Neural crest cell (in vitro differentiated cells): ENCODE measurements at regions not wholly inside any gene's neighbourhood (a gene's known extent, or its start where the extent isn't known, plus 50 kb on each side); places are given as distances from the start of the nearest gene placed in this dataset.

ENCODE experiments used
- DNase-seq: peaks from one replicate; pipeline ENCODE4 v3.0.0; 2021; ENCODE audit warnings: low read depth, mixed read lengths, low spot score
- H3K27ac Mint-ChIP-seq: one replicate; pipeline ENCODE4 v1.8.0; 2021; ENCODE audit warnings: mild to moderate bottlenecking, mixed read lengths; ENCODE audit not compliant: unreplicated experiment
- H3K27me3 Mint-ChIP-seq: 2 replicates; pipeline ENCODE4 v1.8.0; 2021; ENCODE audit warnings: low read depth, mild to moderate bottlenecking, mixed read lengths
- H3K36me3 Mint-ChIP-seq: 2 replicates; pipeline ENCODE4 v1.8.0; 2021; ENCODE audit warnings: low read depth, mild to moderate bottlenecking, mixed read lengths
- H3K4me1 Mint-ChIP-seq: 2 replicates; pipeline ENCODE4 v1.8.0; 2021; ENCODE audit warnings: mixed read lengths
- H3K4me3 Mint-ChIP-seq: one replicate; pipeline ENCODE4 v1.8.0; 2021; ENCODE audit warnings: mild to moderate bottlenecking, mixed read lengths
- H3K9me3 Mint-ChIP-seq: 2 replicates; pipeline ENCODE4 v1.8.0; 2021; ENCODE audit warnings: mixed read lengths
- CTCF ChIP-seq: fragments of 200-600 bp; sonication (generic); conservative IDR thresholded peaks from 2 replicates; pipeline ENCODE4 v1.5.0; 2021; ENCODE audit warnings: antibody characterized with exemption, mild to moderate bottlenecking

GRCh38 chr14:97002454-97002853 is 205.3 kb downstream of the VRK1 start:
- Mint-ChIP-seq H3K27me3 (no peaks in the 10 kb centered on the region), H3K9me3 (peaks cover 11% of the 10 kb centered on the region), H3K4me1 (no peaks in the 10 kb centered on the region), H3K27ac (no peak overlapping the region), H3K4me3 (no peak overlapping the region), H3K36me3 (no peaks in the 10 kb centered on the region)
- DNase-seq = no peak
- no peak for TF ChIP-seq CTCF

GRCh38 chr14:97005934-97006333 is 208.8 kb downstream of the VRK1 start:
- Mint-ChIP-seq H3K9me3 (peaks cover 11% of the 10 kb centered on the region), H3K27ac (peak overlapping the region; percentile 15), H3K4me3 (no peak overlapping the region), H3K4me1 (no peaks in the 10 kb centered on the region), H3K36me3 (no peaks in the 10 kb centered on the region), H3K27me3 (no peaks in the 10 kb centered on the region)
- TF ChIP-seq CTCF = no peak
- no peak for DNase-seq

GRCh38 chr14:97010491-97011160 is 213.4 kb downstream of the VRK1 start:
- no peaks in the 10 kb centered on the region for H3K4me1 Mint-ChIP-seq
- no peak for DNase-seq
- H3K27me3 Mint-ChIP-seq = no peaks in the 10 kb centered on the region
- no peak overlapping the region for H3K4me3 Mint-ChIP-seq
- TF ChIP-seq CTCF = peak; percentile 19
- H3K36me3 Mint-ChIP-seq = no peaks in the 10 kb centered on the region
- no peak overlapping the region for H3K27ac Mint-ChIP-seq
- no peaks in the 10 kb centered on the region for H3K9me3 Mint-ChIP-seq

- Mint-ChIP-seq H3K9me3 (no peaks in the 10 kb centered on the region), H3K27me3 (no peaks in the 10 kb centered on the region), H3K27ac (peak overlapping the region; percentile 43), H3K36me3 (no peaks in the 10 kb centered on the region), H3K4me1 (no peaks in the 10 kb centered on the region), H3K4me3 (no peak overlapping the region)
- no peak for DNase-seq
- no peak for TF ChIP-seq CTCF
Observed at GRCh38 chr14:97013878-97014277, 216.7 kb downstream of the VRK1 start.

- peaks cover 26% of the 10 kb centered on the region for H3K4me1 Mint-ChIP-seq
- no peak for DNase-seq
- H3K27me3 Mint-ChIP-seq = no peaks in the 10 kb centered on the region
- H3K27ac Mint-ChIP-seq = no peak overlapping the region
- H3K36me3 Mint-ChIP-seq = no peaks in the 10 kb centered on the region
- no peak for TF ChIP-seq CTCF
- no peaks in the 10 kb centered on the region for H3K9me3 Mint-ChIP-seq
- H3K4me3 Mint-ChIP-seq = no peak overlapping the region
Observed at GRCh38 chr14:97021001-97021400, 223.8 kb downstream of the VRK1 start.
